DMS53 (cell line): ENCODE measurements at regions not wholly inside any gene's neighbourhood (a gene's known extent, or its start where the extent isn't known, plus 50 kb on each side); places are given as distances from the start of the nearest gene placed in this dataset.
"Not testable (repeated sequence)": the region's sequence is repeated elsewhere in the genome, so short reads cannot be mapped to it uniquely, and the experiment has no call there.

Source experiments
- DNase-seq: peaks from one replicate; lab custom pipeline; 2025; lab: John Stamatoyannopoulos, UW

DNA sequence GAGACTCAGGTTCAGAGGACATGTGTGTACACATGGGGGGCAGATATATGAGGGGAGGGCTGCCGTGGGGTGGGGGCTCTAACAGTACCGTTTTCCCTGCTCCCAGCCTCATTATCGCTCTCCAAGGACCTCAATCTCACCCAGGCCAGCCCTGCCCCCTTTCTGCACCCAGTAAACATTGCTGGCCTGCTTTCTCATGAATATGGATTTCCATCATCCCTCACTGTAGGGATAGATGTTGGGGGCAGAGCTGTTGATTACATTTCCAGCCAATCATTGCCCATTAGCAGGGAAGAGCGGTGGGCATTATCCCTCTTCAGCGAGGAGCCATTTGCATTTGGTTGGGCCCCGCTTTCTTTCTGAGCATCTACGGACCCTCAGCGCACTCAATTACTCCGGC lies 273.8 kb downstream of the RPS6KC1 start:
- DNase-seq = no peak

- DNase-seq = no peak
Observed at GRCh38 chr1:213325482-213325881, 274.4 kb downstream of the RPS6KC1 start.

- DNase-seq = no peak
Observed at GRCh38 chr1:213326281-213327016, 275.4 kb downstream of the RPS6KC1 start.

- DNase-seq = no peak
Observed at GRCh38 chr1:213327017-213327667, 276.1 kb downstream of the RPS6KC1 start.

- DNase-seq = no peak
Observed at GRCh38 chr1:213329406-213330008, 278.5 kb downstream of the RPS6KC1 start.

- DNase-seq = no peak
Observed at GRCh38 chr1:213330281-213330680, 279.2 kb downstream of the RPS6KC1 start.

DNA sequence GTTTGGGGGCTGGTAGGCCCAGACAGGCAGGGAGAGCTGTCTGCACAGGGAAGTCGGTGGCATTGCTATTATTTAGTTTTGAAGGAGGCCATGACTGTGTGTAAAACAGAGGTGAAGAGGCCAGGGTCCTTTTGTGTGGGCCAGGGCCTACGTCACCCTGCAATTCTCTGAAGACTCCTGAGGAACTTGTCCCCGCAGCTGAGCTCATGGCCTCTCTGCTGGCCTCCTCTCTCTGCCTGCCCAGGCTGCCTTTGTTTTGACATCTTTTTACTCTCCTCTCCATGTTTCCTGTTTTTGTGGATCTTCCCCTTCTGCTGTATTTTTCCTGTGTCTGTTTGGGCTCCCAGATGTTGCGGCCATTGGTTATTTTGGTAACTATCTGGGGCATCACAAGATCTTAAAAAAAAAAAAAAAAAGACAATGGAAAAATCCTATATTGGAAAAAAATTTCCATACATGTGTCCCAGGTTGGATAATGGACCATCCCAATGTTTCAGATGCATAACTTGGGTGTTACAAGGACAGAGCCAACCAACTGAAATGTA lies 280.7 kb downstream of the RPS6KC1 start:
- no peak for DNase-seq

GRCh38 chr1:213332491-213332890 lies 281.4 kb downstream of the RPS6KC1 start:
- DNase-seq = no peak

DNA sequence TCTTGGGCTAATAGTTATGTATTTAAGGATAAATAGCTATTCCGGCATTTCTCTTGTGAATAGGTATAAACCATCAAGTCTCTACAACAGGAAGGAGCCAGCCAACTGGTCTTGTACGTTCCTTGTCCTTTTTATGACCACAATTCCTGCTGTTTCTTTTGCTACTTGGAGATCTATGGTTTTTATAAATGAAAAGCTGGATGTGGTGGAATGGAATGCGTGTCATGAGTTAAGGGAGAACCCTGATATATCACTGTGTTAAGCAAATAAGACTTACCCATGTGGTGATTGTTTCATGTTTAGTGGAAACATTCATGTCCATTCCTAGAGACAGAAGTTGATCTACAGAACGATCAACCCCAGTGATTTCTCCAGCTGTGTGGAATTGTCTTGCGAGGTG lies 282.1 kb downstream of the RPS6KC1 start:
- no peak for DNase-seq

- no peak for DNase-seq
Observed at GRCh38 chr1:213335084-213335483, 284.0 kb downstream of the RPS6KC1 start.

DNA sequence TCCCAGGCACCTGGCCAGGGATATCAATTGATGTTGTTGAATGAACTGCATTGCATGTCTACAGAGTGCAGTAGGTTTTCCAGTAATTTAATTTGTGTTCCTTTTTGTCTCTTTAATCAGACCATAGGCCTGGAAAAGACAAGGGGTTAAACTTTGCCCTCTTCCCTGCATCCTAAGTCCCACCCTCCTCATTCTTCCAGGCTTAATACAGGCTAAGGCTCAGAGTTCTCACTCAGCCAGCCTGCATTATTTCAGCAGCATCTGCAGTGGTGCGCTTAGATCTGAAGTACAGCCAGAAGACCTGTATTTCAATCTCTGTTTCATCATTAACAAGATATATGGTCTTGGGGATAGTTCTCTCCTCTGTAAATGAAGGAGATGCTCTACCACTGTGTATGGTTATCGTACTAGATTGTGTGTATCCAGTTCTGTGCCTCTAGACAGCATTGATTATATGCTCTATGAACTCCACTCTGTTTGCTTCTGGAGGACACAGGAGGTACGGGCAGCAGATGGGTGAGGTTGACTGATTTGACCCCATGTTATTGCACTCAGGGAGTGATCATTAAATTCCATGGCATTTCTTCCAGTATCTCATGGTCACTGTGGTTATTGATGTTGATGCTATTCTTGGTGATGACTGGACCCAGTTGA lies 286.1 kb downstream of the RPS6KC1 start:
- DNase-seq = no peak

DNA sequence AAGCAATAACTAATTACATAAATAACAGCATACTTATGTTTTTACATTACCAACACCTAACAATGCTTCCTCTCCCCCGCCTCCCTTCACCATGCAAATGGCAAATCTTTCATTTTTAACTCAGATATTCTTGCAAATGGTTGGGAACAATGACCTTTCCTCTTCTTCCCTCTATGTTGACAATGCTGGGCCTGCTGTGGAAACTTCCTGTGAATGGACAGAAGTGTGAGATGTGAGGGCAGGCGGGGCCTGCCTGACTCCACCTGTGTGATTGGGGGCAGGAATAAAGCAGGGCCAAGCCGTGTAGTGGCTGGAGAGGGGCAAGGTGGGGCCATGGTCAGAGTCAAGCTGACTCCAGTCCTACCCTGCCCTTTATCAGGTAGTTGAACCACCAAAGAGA lies 289.6 kb downstream of the RPS6KC1 start:
- DNase-seq = no peak

- no peak for DNase-seq
Observed at GRCh38 chr1:213345621-213346020, 294.6 kb downstream of the RPS6KC1 start.

DNA sequence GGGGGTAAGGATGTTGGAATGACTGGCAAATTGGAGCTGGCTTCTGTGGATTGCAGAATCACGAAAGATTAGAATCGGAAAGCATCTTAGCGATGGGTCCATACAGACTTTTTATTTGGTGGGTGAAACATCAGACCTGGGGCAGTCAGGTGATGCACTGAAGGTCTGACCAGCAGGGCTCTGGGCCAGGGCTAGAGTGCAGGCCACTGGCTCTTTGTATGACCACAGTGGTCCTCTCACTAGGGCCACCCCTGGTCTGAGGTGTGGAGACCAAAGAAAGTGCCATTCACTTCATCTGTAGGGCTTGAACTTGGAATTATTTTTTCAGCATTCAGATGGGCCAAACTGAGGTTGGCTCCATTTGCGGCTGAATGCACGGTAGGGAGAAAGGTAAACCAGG lies 306.4 kb downstream of the RPS6KC1 start:
- DNase-seq = no peak

- DNase-seq = not testable (repeated sequence)
Observed at GRCh38 chr1:213358368-213358767, 307.3 kb downstream of the RPS6KC1 start.

GRCh38 chr1:213362598-213362997 lies 311.6 kb downstream of the RPS6KC1 start:
- DNase-seq = no peak

DNA sequence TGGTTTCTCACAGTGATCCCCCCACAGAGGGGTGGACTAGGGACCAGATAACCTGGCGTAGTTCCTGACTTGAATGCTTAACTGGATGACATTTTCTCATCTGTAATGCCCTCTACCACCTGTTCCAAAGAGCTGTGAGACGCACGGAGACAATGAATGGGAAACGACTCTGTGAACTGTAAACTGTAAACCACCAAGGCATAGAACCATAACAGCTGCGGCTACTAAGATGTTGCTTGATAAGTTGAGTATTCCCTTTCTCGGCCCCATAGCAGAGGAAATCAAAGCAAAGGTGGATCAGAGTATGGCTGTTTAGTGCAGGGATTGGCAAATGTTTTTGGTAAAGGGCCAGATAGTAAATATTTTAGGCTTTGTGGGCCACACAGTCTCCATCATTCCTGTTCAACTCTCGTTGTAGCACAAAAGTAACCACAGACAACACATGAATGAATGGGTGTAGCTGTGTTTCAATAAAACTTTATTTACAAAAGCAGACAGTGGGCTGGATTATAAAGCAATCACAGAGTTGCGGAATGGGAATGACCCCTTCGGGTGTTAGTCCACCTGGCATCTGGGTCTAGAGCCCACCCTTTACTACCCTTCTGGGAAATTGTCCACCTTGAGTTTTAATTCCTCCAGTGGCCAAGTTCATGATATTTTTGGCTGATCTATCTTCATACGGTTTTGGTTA lies 315.2 kb downstream of the RPS6KC1 start:
- DNase-seq = no peak

- no peak for DNase-seq
Observed at GRCh38 chr1:213369465-213369864, 318.4 kb downstream of the RPS6KC1 start.

GRCh38 chr1:213370523-213370922 lies 319.5 kb downstream of the RPS6KC1 start:
- no peak for DNase-seq

DNA sequence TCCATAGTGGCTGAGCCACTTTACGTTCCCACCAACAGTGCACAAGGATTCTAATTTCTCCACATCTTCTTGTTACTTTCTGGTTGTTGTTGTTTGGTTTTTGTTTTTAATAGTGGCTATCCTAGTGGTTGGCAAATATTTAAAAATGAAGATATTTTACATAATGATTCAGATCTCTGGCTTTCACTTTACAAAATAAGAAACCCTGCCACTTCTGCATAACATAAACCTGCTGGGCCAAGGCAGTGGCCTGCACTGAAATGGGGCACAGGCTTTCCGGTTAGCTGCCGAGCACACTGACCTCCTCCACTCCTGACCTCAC lies 320.4 kb downstream of the RPS6KC1 start:
- DNase-seq = no peak

- DNase-seq = peak; percentile 77
Observed at GRCh38 chr1:213371847-213372619, 321.0 kb downstream of the RPS6KC1 start.
